ENCODE measurements at regions not wholly inside any gene's neighbourhood (a gene's known extent, or its start where the extent isn't known, plus 50 kb on each side); places are given as distances from the start of the nearest gene placed in this dataset.

DNA sequence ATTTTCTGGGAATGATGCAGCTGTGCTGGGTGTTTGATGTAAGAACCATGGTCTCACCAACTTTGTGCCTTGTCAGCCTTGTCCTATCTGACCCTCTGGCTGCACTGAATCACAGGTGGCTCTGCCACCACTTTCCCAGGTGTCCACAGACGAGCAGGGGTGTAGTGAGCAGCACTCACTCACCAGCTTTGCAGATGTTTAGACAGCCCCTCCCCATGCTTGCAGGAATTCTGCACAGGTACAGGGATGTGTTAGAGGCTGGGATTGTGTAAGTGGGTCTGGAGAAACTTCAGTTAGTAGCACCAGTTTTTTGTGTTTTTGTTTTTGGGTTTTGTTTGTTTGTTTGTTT, 88.2 kb upstream of the NAA20 start:
- TF ChIP-seq EP300 (IDR thresholded peaks at IDR 0.05) (no peak), CTCF (IDR thresholded peaks at IDR 0.05) (no peak)

Data from tibial nerve (tissue), 4 donors.